ENCODE measurements at regions not wholly inside any gene's neighbourhood (a gene's known extent, or its start where the extent isn't known, plus 50 kb on each side); places are given as distances from the start of the nearest gene placed in this dataset.

GRCh38 chr7:65221683-65222082 is 152.0 kb upstream of the ZNF92 start:
- TF ChIP-seq, protein P1, sequence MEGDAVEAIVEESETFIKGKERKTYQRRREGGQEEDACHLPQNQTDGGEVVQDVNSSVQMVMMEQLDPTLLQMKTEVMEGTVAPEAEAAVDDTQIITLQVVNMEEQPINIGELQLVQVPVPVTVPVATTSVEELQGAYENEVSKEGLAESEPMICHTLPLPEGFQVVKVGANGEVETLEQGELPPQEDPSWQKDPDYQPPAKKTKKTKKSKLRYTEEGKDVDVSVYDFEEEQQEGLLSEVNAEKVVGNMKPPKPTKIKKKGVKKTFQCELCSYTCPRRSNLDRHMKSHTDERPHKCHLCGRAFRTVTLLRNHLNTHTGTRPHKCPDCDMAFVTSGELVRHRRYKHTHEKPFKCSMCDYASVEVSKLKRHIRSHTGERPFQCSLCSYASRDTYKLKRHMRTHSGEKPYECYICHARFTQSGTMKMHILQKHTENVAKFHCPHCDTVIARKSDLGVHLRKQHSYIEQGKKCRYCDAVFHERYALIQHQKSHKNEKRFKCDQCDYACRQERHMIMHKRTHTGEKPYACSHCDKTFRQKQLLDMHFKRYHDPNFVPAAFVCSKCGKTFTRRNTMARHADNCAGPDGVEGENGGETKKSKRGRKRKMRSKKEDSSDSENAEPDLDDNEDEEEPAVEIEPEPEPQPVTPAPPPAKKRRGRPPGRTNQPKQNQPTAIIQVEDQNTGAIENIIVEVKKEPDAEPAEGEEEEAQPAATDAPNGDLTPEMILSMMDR (conservative IDR thresholded peaks at IDR 0.05; ENCODE audit: low read length), result no peak
- no peak for TF ChIP-seq EZH2phosphoT487 (IDR thresholded peaks at IDR 0.05; ENCODE audit: borderline replicate concordance)
